ENCODE measurements at regions not wholly inside any gene's neighbourhood (a gene's known extent, or its start where the extent isn't known, plus 50 kb on each side); places are given as distances from the start of the nearest gene placed in this dataset.
"Not testable (repeated sequence)": the region's sequence is repeated elsewhere in the genome, so short reads cannot be mapped to it uniquely, and the experiment has no call there.

GRCh38 chr17:22138861-22139469 is 446.6 kb downstream of the KCNJ18 start:
- no peak for DNase-seq (ENCODE audit: low spot score)

- DNase-seq (ENCODE audit: low spot score) = no peak
Measured at GRCh38 chr17:22142091-22142490, 449.8 kb downstream of the KCNJ18 start.

- no peak for DNase-seq (ENCODE audit: low spot score)
Measured at GRCh38 chr17:22145605-22146178, 453.4 kb downstream of the KCNJ18 start.

GRCh38 chr17:22158364-22158763 is 466.0 kb downstream of the KCNJ18 start:
- no peak for DNase-seq (ENCODE audit: low spot score)

- no peak for DNase-seq (ENCODE audit: low spot score)
Measured at GRCh38 chr17:22161376-22161775, 469.1 kb downstream of the KCNJ18 start.

- DNase-seq (ENCODE audit: low spot score) = no peak
Measured at GRCh38 chr17:22171631-22172030, 479.3 kb downstream of the KCNJ18 start.

DNA sequence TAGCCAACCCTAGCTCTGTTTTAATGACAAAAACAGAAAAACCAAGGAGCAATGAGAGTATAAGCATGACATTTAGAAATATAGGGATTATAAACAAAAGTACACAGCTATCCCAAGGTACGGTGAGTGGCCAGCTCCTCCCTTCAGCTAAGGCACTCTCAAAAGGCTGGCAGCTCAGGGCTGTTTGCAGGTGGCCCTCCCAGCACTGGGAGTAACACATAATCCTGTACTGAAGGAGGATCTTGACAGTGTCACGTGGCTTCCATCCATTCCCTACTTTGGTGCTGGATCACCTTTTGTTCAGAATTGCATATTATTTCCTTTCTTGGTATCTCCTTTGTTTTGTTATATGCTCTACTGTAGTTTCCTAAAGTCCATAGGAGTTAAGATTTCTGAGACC is 500.8 kb downstream of the KCNJ18 start:
- DNase-seq (ENCODE audit: low spot score) = no peak

DNA sequence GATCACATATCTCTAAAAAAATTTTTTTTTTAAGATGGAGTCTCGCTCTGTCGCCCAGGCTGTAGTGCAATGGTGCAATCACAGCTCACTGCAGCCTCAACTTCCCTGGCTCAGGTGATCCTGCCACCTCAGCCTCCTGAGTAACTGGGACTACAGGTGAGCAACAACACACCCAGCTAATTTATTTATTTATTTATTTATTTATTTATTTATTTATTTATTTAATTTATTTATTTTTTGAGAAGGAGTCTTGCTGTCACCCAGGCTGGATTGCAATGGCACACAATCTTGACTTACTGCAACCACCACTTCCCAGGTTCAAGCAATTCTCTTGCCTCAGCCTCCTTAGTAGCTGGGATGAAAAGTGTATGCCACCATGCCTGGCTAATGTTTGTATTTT is 507.9 kb downstream of the KCNJ18 start:
- not testable (repeated sequence) for DNase-seq (ENCODE audit: low spot score)

DNA sequence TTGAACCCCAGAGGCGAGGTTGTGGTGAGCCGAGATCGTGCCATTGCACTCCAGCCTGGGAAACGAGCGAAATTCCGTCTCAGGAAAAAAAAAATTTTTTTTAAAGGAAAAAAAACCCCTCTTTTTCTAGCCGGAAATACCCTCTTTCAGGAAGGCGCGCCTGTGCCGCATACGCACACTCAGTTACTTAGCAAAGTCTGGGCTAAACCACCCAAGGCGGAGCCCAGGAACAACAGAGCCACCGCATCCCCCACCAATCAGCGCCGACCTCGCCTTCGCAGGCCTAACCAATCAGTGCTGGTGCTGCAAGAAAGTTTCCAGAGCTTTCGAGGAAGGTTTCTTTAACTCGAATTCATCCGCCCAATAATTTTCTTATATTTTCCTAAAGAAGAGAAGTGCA is 510.4 kb downstream of the KCNJ18 start:
- no peak for DNase-seq (ENCODE audit: low spot score)

GRCh38 chr17:22203208-22203715 is 510.9 kb downstream of the KCNJ18 start:
- no peak for DNase-seq (ENCODE audit: low spot score)

GRCh38 chr17:22204076-22204475 is 511.8 kb downstream of the KCNJ18 start:
- DNase-seq (ENCODE audit: low spot score) = not testable (repeated sequence)

GRCh38 chr17:22210212-22210611 is 517.9 kb downstream of the KCNJ18 start:
- DNase-seq (ENCODE audit: low spot score) = not testable (repeated sequence)

GRCh38 chr17:22213169-22213568 is 520.8 kb downstream of the KCNJ18 start:
- not testable (repeated sequence) for DNase-seq (ENCODE audit: low spot score)

DNA sequence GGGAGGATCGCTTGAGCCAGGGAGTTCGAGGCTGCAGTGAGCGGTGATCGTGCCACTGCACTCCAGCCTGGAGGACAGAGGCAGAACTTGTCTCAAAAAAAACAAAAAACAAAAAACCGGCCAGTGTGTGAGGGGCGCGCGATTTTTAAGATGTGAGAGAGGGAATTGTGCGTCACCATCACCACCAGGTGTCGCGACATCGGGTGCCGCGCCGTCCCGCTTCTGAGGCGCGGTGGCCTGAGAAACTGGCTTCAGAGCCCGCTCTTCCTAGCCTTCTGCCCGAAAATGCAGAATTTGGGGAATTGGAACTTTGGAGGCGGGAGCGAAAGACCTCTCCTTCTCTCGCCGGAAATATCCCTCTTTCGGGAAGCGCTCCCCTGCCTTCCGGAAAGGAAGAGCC is 524.8 kb downstream of the KCNJ18 start:
- no peak for DNase-seq (ENCODE audit: low spot score)

GRCh38 chr17:22221344-22221743 is 529.0 kb downstream of the KCNJ18 start:
- no peak for DNase-seq (ENCODE audit: low spot score)

DNA sequence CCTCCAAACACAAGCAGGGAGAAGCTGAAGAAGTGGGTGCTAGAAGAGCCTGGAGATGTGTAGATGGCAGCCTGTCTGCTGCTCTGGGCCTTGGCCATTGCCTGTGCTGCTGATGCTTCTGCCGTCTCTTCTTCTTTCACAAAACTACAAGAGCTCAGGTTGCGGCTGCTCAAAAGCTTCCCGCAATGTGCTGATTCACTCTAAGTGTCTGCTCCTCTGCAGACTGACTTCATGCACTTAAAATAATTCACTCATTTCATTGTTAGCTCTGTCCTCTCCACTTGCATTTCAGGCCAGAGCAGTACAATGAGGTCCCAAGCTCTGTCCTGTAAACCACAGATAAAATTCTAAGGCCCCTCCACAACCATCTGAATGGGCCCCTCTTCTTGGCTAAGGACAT is 534.2 kb downstream of the KCNJ18 start:
- DNase-seq (ENCODE audit: low spot score) = not testable (repeated sequence)

GRCh38 chr17:22226932-22227331 is 534.6 kb downstream of the KCNJ18 start:
- DNase-seq (ENCODE audit: low spot score) = not testable (repeated sequence)

DNA sequence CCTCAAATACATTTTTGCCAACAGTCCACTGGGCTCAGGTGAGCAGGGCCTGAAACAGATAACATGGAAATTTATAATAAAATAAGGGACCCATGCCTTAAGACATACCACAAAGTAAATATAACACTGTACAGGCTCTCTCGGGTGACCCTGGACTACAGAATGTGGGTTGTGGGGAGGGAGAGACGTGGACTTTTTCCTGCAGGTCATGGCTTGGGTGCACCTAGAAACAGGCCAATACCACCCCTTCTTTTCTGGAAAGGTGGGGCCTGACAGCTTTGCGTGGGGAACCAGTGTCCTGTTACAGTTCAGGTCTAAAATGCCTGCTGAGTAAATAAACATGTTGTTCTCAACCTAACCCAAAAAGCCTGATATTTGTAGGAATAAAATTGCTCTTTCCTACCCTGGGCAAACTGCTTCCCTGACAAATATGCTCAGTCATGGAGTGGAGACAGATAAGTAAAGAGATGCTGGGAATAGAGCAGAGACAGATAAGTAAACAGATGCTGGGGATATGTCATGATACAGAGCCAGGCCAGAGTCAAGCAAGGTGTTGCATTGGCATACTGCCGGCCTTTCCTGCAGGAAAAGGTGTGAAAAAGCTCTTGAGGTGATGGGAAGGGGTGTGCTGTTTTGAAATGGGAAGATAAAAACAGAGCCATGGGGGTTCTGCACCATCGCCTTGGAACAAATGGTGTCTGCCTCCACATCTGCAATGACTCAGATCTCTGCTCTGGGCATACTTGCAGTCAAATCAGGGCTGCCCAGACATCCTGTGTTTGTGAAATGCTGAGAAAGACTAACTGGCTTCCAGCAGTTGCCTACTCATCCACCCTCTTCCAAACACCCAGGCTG is 535.6 kb downstream of the KCNJ18 start:
- DNase-seq (ENCODE audit: low spot score) = not testable (repeated sequence)

DNA sequence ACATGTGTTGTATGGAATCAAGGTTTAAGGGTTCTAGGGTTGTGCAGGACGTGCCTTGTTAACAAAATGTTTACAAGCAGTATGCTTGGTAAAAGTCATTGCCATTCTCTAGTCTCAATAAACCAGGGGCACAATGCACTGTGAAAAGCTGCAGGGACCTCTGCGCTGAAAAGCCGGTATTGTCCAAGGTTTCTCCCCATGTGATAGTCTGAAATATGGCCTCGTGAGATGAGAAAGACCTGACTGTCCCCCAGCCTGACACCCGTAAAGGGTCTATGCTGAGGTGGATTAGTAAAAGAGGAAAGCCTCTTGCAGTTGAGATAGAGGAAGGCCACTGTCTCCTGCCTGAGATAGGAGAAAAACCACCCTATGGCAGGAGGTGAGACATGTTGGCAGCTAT is 537.5 kb downstream of the KCNJ18 start:
- DNase-seq (ENCODE audit: low spot score) = not testable (repeated sequence)

- no peak for DNase-seq (ENCODE audit: low spot score)
Measured at GRCh38 chr17:22233382-22233781, 541.1 kb downstream of the KCNJ18 start.

GRCh38 chr17:22242472-22242871 is 550.1 kb downstream of the KCNJ18 start:
- DNase-seq (ENCODE audit: low spot score) = no peak

DNA sequence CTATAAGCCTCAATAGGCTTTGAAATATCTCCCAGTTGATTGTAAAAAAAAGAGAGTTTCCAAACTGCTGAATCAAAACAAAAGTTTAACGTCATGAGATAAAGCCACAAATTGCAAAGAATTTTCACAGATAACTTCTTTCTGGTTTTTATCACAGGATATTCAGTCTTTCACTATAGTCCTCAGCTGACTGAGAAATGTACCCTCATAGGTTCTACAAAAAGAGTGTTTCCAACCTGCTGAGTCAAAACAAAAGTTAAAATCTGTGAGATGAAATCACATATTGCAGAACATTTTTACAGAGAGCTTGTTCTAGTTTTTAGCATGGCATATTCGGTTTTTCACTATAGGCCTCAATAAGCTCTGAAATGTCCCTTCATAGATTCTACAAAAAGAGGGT is 559.2 kb downstream of the KCNJ18 start:
- no peak for DNase-seq (ENCODE audit: low spot score)

DNA sequence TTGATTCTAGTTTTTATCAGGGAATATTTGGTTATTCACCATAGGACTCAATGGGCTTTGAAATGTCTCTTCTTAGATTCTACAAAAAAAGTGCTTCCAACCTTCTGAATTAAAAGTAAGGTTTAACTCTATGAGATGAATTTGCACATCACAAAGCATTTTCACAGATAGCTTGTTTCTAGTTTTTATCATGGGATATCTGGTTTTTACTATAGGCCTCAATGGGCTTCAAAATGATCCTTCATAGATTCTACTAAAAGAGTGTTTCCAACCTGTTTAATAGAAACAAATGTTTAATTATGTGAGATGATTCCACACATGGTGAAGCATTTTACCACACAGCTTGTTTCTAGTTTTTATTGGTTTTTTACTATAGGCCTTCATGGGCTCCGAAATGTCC is 560.7 kb downstream of the KCNJ18 start:
- DNase-seq (ENCODE audit: low spot score) = no peak
